Endodermal cell (in vitro differentiated cells): ENCODE measurements at regions not wholly inside any gene's neighbourhood (a gene's known extent, or its start where the extent isn't known, plus 50 kb on each side); places are given as distances from the start of the nearest gene placed in this dataset.

Experiments used
- DNase-seq: peaks from one replicate; pipeline ENCODE4 v3.0.0-alpha.2; 2017
- H3K27ac ChIP-seq: 2 replicates; pipeline ENCODE4 v1.5.1; 2013; ENCODE audit warnings: mild to moderate bottlenecking, low read depth, low read length, moderate library complexity
- H3K27me3 ChIP-seq: 2 replicates; pipeline ENCODE4 v1.6.1; 2013; ENCODE audit warnings: mild to moderate bottlenecking, low read length, moderate library complexity; ENCODE audit not compliant: insufficient read depth, control insufficient read depth, poor library complexity, severe bottlenecking
- H3K36me3 ChIP-seq: 2 replicates; pipeline ENCODE4 v1.7.0; 2013; ENCODE audit warnings: mild to moderate bottlenecking, low read length, moderate library complexity; ENCODE audit not compliant: control insufficient read depth, insufficient read depth
- H3K4me1 ChIP-seq: one replicate; pipeline ENCODE4 v1.7.0; 2013; ENCODE audit warnings: low read length; ENCODE audit not compliant: control insufficient read depth, insufficient read depth
- H3K4me3 ChIP-seq: 2 replicates; pipeline ENCODE4 v1.5.1; 2013; ENCODE audit warnings: mild to moderate bottlenecking, low read length, moderate library complexity
- H3K9ac ChIP-seq: 2 replicates; pipeline ENCODE4 v1.6.1; 2013; ENCODE audit warnings: mild to moderate bottlenecking, low read length, moderate library complexity; ENCODE audit not compliant: poor library complexity, severe bottlenecking; ENCODE audit errors: extremely low read depth
- H3K9me3 ChIP-seq: 2 replicates; pipeline ENCODE4 v1.6.1; 2013; ENCODE audit warnings: mild to moderate bottlenecking, low read length, moderate library complexity; ENCODE audit not compliant: control insufficient read depth
- H3K27ac Mint-ChIP-seq: 2 replicates; pipeline ENCODE4 v1.8.0; 2020; ENCODE audit warnings: mixed read lengths
- H3K27me3 Mint-ChIP-seq: 2 replicates; pipeline ENCODE4 v1.8.0; 2021; ENCODE audit warnings: mild to moderate bottlenecking, mixed read lengths; ENCODE audit not compliant: insufficient read depth
- H3K36me3 Mint-ChIP-seq: 2 replicates; pipeline ENCODE4 v1.8.0; 2020; ENCODE audit warnings: low read depth, mixed read lengths
- H3K4me1 Mint-ChIP-seq: 2 replicates; pipeline ENCODE4 v1.8.0; 2020; ENCODE audit warnings: mixed read lengths
- H3K4me3 Mint-ChIP-seq: 2 replicates; pipeline ENCODE4 v1.8.0; 2020; ENCODE audit warnings: mild to moderate bottlenecking, moderate library complexity, mixed read lengths
- H3K9me3 Mint-ChIP-seq: 2 replicates; pipeline ENCODE4 v1.8.0; 2020; ENCODE audit warnings: mild to moderate bottlenecking, mixed read lengths
- CTCF ChIP-seq: fragments of 200-600 bp; sonication (generic); conservative IDR thresholded peaks from 2 replicates; pipeline ENCODE4 v1.5.0; 2021; ENCODE audit warnings: antibody characterized with exemption, mild to moderate bottlenecking
- WGBS, 2 experiments: methylation state at CpG; one replicate each; pipeline versions ENCODE4 v1.1.5 to v1.1.7; 2013; ENCODE audit warnings: missing lambda C conversion rate in 2 of 2, mixed read lengths in 1 of 2; ENCODE audit not compliant: insufficient coverage in 1 of 2, insufficient read length in 1 of 2; 5-methylcytosine and 5-hydroxymethylcytosine counted together

GRCh38 chr13:39910041-39910440 lies 254.6 kb downstream of the COG6 start:
- Histone ChIP-seq H3K4me3 (peak overlapping the region; percentile 37), H3K27ac (no peak overlapping the region), H3K4me1 (no peaks in the 10 kb centered on the region), H3K9me3 (no peaks in the 10 kb centered on the region), H3K36me3 (no peaks in the 10 kb centered on the region), H3K9ac (no peak overlapping the region), H3K27me3 (no peaks in the 10 kb centered on the region)
- WGBS, 2 experiments: 90 to 100% methylated on average over 1 of the region's 1 CpG
- DNase-seq: no peak
- no peaks in the 10 kb centered on the region for H3K9me3 Mint-ChIP-seq
- no peak overlapping the region for H3K4me3 Mint-ChIP-seq
- no peak for TF ChIP-seq CTCF
- no peak overlapping the region for H3K27ac Mint-ChIP-seq
- peaks cover 14% of the 10 kb centered on the region for H3K4me1 Mint-ChIP-seq
- no peaks in the 10 kb centered on the region for H3K27me3 Mint-ChIP-seq
- no peaks in the 10 kb centered on the region for H3K36me3 Mint-ChIP-seq

- Mint-ChIP-seq H3K36me3 (no peaks in the 10 kb centered on the region), H3K27me3 (no peaks in the 10 kb centered on the region), H3K4me3 (no peak overlapping the region), H3K9me3 (no peaks in the 10 kb centered on the region), H3K4me1 (peaks cover 14% of the 10 kb centered on the region), H3K27ac (no peak overlapping the region)
- DNase-seq: no peak
- H3K9me3 ChIP-seq: no peaks in the 10 kb centered on the region
- H3K4me3 ChIP-seq: no peak overlapping the region
- H3K4me1 ChIP-seq: no peaks in the 10 kb centered on the region
- no peaks in the 10 kb centered on the region for H3K36me3 ChIP-seq
- TF ChIP-seq CTCF: no peak
- no peaks in the 10 kb centered on the region for H3K27me3 ChIP-seq
- H3K27ac ChIP-seq: no peak overlapping the region
- H3K9ac ChIP-seq: no peak overlapping the region
Observed at GRCh38 chr13:39910833-39911232, 255.4 kb downstream of the COG6 start.

DNA sequence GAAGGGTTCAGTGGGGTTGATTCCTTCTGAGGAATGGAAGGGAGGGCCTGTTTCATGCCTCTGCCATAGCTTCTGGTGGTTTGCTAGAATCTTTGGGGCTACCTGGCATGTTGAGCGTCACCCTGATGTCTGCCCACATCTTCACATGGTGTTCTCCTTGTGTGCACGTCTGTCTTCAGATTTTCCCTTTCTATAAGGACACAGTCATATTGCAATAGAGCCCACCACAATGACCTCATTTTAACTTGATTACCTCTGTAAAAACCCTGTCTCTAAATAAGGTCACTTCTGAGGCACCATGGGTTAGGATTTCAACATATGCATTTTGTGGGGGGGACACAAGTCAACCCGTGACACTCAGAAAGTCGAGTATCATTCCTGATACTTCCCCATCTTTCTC lies 257.9 kb downstream of the COG6 start:
- no peak overlapping the region for H3K4me3 Mint-ChIP-seq
- no peak overlapping the region for H3K4me3 ChIP-seq
- WGBS, 2 experiments: 80 to 93% methylated on average over 1 to 4 of the region's 4 CpGs
- H3K36me3 Mint-ChIP-seq: no peaks in the 10 kb centered on the region
- no peaks in the 10 kb centered on the region for H3K27me3 ChIP-seq
- no peaks in the 10 kb centered on the region for H3K36me3 ChIP-seq
- no peak overlapping the region for H3K27ac Mint-ChIP-seq
- H3K9ac ChIP-seq: no peak overlapping the region
- H3K9me3 Mint-ChIP-seq: no peaks in the 10 kb centered on the region
- TF ChIP-seq CTCF: no peak
- no peak for DNase-seq
- H3K4me1 Mint-ChIP-seq: peaks cover 14% of the 10 kb centered on the region
- no peaks in the 10 kb centered on the region for H3K4me1 ChIP-seq
- H3K27me3 Mint-ChIP-seq: no peaks in the 10 kb centered on the region
- H3K9me3 ChIP-seq: no peaks in the 10 kb centered on the region
- no peak overlapping the region for H3K27ac ChIP-seq
